ENCODE measurements at regions not wholly inside any gene's neighbourhood (a gene's known extent, or its start where the extent isn't known, plus 50 kb on each side); places are given as distances from the start of the nearest gene placed in this dataset.

- Histone ChIP-seq H3K79me1 (ENCODE audit: low read depth, low read length) (no peaks in the 10 kb centered on the region), H3K4me1 (ENCODE audit: control insufficient read depth in 2 of 2, insufficient read depth in 1 of 2, low read depth in 1 of 2, low read length in 2 of 2) (peaks cover 0 to 2% of the 10 kb centered on the region in 2 donors), H3K9me3 (replicated peaks in 1 of 2; ENCODE audit: control insufficient read depth in 2 of 2, insufficient read depth in 1 of 2, low read depth in 1 of 2, low read length in 2 of 2) (peaks cover 0 to 7% of the 10 kb centered on the region in 2 donors), H3K9ac (ENCODE audit: low read depth, low read length, poor library complexity) (no peak overlapping the region), H2BK12ac (ENCODE audit: low read length) (no peak overlapping the region), H2BK120ac (ENCODE audit: low read depth, low read length) (no peak overlapping the region), H3K36me3 (replicated peaks in 1 of 2; ENCODE audit: control insufficient read depth in 2 of 2, insufficient read depth in 2 of 2, low read length in 2 of 2) (no peaks in the 10 kb centered on the region), H4K8ac (ENCODE audit: low read depth, low read length) (no peak overlapping the region), H2BK5ac (ENCODE audit: low read length) (no peak overlapping the region), H2BK15ac (ENCODE audit: low read length) (no peak overlapping the region), H2AK5ac (ENCODE audit: low read depth, low read length) (no peak overlapping the region), H3K4ac (ENCODE audit: low read length) (no peak overlapping the region), H3K27ac (replicated peaks; ENCODE audit: low read length) (no peak overlapping the region), H3K18ac (ENCODE audit: low read length) (no peak overlapping the region), H2AFZ (ENCODE audit: low read length) (no peak overlapping the region), H3K4me2 (ENCODE audit: insufficient read depth, low read length, poor library complexity, severe bottlenecking) (no peak overlapping the region), H3K14ac (ENCODE audit: low read length) (no peak overlapping the region), H3K23ac (ENCODE audit: low read depth, low read length, poor library complexity) (no peak overlapping the region), H4K91ac (ENCODE audit: low read depth, low read length, poor library complexity) (no peak overlapping the region), H3K27me3 (ENCODE audit: control insufficient read depth in 3 of 3, insufficient read depth in 3 of 3, low read depth in 1 of 3, low read length in 3 of 3) (no peaks in the 10 kb centered on the region), H3K4me3 (ENCODE audit: low read length in 2 of 2) (no peak overlapping the region)
- no CpG with 5 or more reads among the region's 6 CpGs for WGBS, 2 donors (ENCODE audit: extremely low coverage in 2 of 2, insufficient read length in 2 of 2, insufficient replicate concordance in 1 of 2)
- no peak for DNase-seq (ENCODE audit: low spot score)
These were observed 72.8 kb upstream of the ZDHHC17 start for GRCh38 chr12:76690921-76691700.

DNA sequence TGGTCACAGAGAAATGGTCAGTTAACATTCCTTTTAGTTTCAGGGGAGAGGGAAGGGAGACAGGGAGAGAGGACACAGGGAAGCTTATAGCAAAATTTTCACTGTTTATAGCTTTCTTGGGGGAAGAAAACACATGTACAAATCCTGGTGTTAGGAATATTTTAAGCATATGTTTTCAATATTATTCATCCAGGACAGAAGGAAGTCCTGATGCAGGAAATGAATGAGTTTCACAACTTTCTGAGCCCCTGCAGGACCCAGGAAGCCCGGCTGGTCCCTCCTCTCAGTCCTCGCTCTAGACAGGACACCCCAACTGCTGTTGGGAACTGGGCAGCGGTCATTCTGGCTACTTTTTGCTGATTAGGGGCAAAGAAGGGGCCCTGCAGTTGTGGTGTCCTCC is 71.1 kb upstream of the ZDHHC17 start:
- Histone ChIP-seq H3K4me2 (ENCODE audit: insufficient read depth, low read length, poor library complexity, severe bottlenecking) (no peak overlapping the region), H3K4me1 (ENCODE audit: control insufficient read depth in 2 of 2, insufficient read depth in 1 of 2, low read depth in 1 of 2, low read length in 2 of 2) (peaks cover under 1 to 4% of the 10 kb centered on the region in 2 donors), H3K79me1 (ENCODE audit: low read depth, low read length) (no peaks in the 10 kb centered on the region), H3K4me3 (ENCODE audit: low read length in 2 of 2) (no peak overlapping the region), H3K27ac (replicated peaks; ENCODE audit: low read length) (no peak overlapping the region), H4K8ac (ENCODE audit: low read depth, low read length) (no peak overlapping the region), H3K36me3 (replicated peaks in 1 of 2; ENCODE audit: control insufficient read depth in 2 of 2, insufficient read depth in 2 of 2, low read length in 2 of 2) (no peaks in the 10 kb centered on the region), H2AFZ (ENCODE audit: low read length) (peak overlapping the region; percentile 82), H2BK5ac (ENCODE audit: low read length) (no peak overlapping the region), H2AK5ac (ENCODE audit: low read depth, low read length) (no peak overlapping the region), H3K18ac (ENCODE audit: low read length) (no peak overlapping the region), H2BK15ac (ENCODE audit: low read length) (no peak overlapping the region), H3K4ac (ENCODE audit: low read length) (no peak overlapping the region), H4K91ac (ENCODE audit: low read depth, low read length, poor library complexity) (no peak overlapping the region), H3K23ac (ENCODE audit: low read depth, low read length, poor library complexity) (no peak overlapping the region), H3K14ac (ENCODE audit: low read length) (no peak overlapping the region), H2BK120ac (ENCODE audit: low read depth, low read length) (no peak overlapping the region), H3K9me3 (replicated peaks in 1 of 2; ENCODE audit: control insufficient read depth in 2 of 2, insufficient read depth in 1 of 2, low read depth in 1 of 2, low read length in 2 of 2) (peaks cover 0 to 7% of the 10 kb centered on the region in 2 donors), H2BK12ac (ENCODE audit: low read length) (no peak overlapping the region), H3K27me3 (ENCODE audit: control insufficient read depth in 3 of 3, insufficient read depth in 3 of 3, low read depth in 1 of 3, low read length in 3 of 3) (no peaks in the 10 kb centered on the region), H3K9ac (ENCODE audit: low read depth, low read length, poor library complexity) (no peak overlapping the region)
- no CpG with 5 or more reads among the region's 3 CpGs for WGBS, 2 donors (ENCODE audit: extremely low coverage in 2 of 2, insufficient read length in 2 of 2, insufficient replicate concordance in 1 of 2)
- no peak for DNase-seq (ENCODE audit: low spot score)

GRCh38 chr12:76694369-76694768 is 69.5 kb upstream of the ZDHHC17 start:
- H3K9ac ChIP-seq (ENCODE audit: low read depth, low read length, poor library complexity) = no peak overlapping the region
- no CpG with 5 or more reads among the region's 7 CpGs for WGBS, 2 donors (ENCODE audit: extremely low coverage in 2 of 2, insufficient read length in 2 of 2, insufficient replicate concordance in 1 of 2)
- no peak overlapping the region for H3K4me3 ChIP-seq (ENCODE audit: low read length in 2 of 2)
- no peak overlapping the region for H2BK5ac ChIP-seq (ENCODE audit: low read length)
- H3K23ac ChIP-seq (ENCODE audit: low read depth, low read length, poor library complexity) = no peak overlapping the region
- no peaks in the 10 kb centered on the region for H3K27me3 ChIP-seq (ENCODE audit: control insufficient read depth in 3 of 3, insufficient read depth in 3 of 3, low read depth in 1 of 3, low read length in 3 of 3)
- H2BK12ac ChIP-seq (ENCODE audit: low read length) = no peak overlapping the region
- H2AK5ac ChIP-seq (ENCODE audit: low read depth, low read length) = no peak overlapping the region
- H2BK15ac ChIP-seq (ENCODE audit: low read length) = no peak overlapping the region
- no peaks in the 10 kb centered on the region for H3K79me1 ChIP-seq (ENCODE audit: low read depth, low read length)
- peaks cover 0 to 7% of the 10 kb centered on the region in 2 donors for H3K9me3 ChIP-seq (replicated peaks in 1 of 2; ENCODE audit: control insufficient read depth in 2 of 2, insufficient read depth in 1 of 2, low read depth in 1 of 2, low read length in 2 of 2)
- H3K4me2 ChIP-seq (ENCODE audit: insufficient read depth, low read length, poor library complexity, severe bottlenecking) = no peak overlapping the region
- no peak overlapping the region for H3K14ac ChIP-seq (ENCODE audit: low read length)
- DNase-seq (ENCODE audit: low spot score) = no peak
- no peak overlapping the region for H4K8ac ChIP-seq (ENCODE audit: low read depth, low read length)
- H2BK120ac ChIP-seq (ENCODE audit: low read depth, low read length) = no peak overlapping the region
- no peak overlapping the region for H3K18ac ChIP-seq (ENCODE audit: low read length)
- no peak overlapping the region for H2AFZ ChIP-seq (ENCODE audit: low read length)
- no peaks in the 10 kb centered on the region for H3K36me3 ChIP-seq (replicated peaks in 1 of 2; ENCODE audit: control insufficient read depth in 2 of 2, insufficient read depth in 2 of 2, low read length in 2 of 2)
- no peak overlapping the region for H4K91ac ChIP-seq (ENCODE audit: low read depth, low read length, poor library complexity)
- no peak overlapping the region for H3K27ac ChIP-seq (replicated peaks; ENCODE audit: low read length)
- no peak overlapping the region for H3K4ac ChIP-seq (ENCODE audit: low read length)
- H3K4me1 ChIP-seq (ENCODE audit: control insufficient read depth in 2 of 2, insufficient read depth in 1 of 2, low read depth in 1 of 2, low read length in 2 of 2) = peaks cover 10 to 11% of the 10 kb centered on the region in 2 donors

DNA sequence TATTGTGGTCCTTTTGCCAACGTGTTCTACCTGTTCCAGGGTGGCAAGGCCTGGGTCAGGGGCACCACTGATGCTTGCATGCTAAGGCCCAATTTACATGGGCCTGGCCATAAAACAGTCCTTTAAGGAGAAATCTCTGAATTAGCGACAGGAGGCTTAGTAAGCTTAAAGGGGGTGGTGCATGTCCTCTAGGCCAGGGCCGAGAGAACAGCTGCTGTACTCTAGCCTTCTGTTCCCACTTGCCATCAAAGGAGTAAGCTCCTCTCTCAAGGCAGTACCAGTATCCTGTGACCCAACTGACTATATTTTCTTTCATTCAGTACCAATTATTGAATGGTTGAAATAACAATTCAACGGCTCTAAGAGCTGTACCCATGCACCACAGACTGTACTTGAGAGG is 67.7 kb upstream of the ZDHHC17 start:
- no peak overlapping the region for H4K91ac ChIP-seq (ENCODE audit: low read depth, low read length, poor library complexity)
- H2BK120ac ChIP-seq (ENCODE audit: low read depth, low read length) = no peak overlapping the region
- H3K27me3 ChIP-seq (ENCODE audit: control insufficient read depth in 3 of 3, insufficient read depth in 3 of 3, low read depth in 1 of 3, low read length in 3 of 3) = no peaks in the 10 kb centered on the region
- no peak overlapping the region for H4K8ac ChIP-seq (ENCODE audit: low read depth, low read length)
- peaks cover 0 to 7% of the 10 kb centered on the region in 2 donors for H3K9me3 ChIP-seq (replicated peaks in 1 of 2; ENCODE audit: control insufficient read depth in 2 of 2, insufficient read depth in 1 of 2, low read depth in 1 of 2, low read length in 2 of 2)
- H2BK15ac ChIP-seq (ENCODE audit: low read length) = no peak overlapping the region
- H3K36me3 ChIP-seq (replicated peaks in 1 of 2; ENCODE audit: control insufficient read depth in 2 of 2, insufficient read depth in 2 of 2, low read length in 2 of 2) = no peaks in the 10 kb centered on the region
- peaks cover 10 to 11% of the 10 kb centered on the region in 2 donors for H3K4me1 ChIP-seq (ENCODE audit: control insufficient read depth in 2 of 2, insufficient read depth in 1 of 2, low read depth in 1 of 2, low read length in 2 of 2)
- H2BK12ac ChIP-seq (ENCODE audit: low read length) = no peak overlapping the region
- no peak for DNase-seq (ENCODE audit: low spot score)
- no peak overlapping the region for H3K4me2 ChIP-seq (ENCODE audit: insufficient read depth, low read length, poor library complexity, severe bottlenecking)
- no peak overlapping the region for H2AFZ ChIP-seq (ENCODE audit: low read length)
- no peak overlapping the region for H3K4me3 ChIP-seq (ENCODE audit: low read length in 2 of 2)
- no peak overlapping the region for H3K18ac ChIP-seq (ENCODE audit: low read length)
- H2AK5ac ChIP-seq (ENCODE audit: low read depth, low read length) = no peak overlapping the region
- H3K9ac ChIP-seq (ENCODE audit: low read depth, low read length, poor library complexity) = no peak overlapping the region
- no peak overlapping the region for H3K27ac ChIP-seq (replicated peaks; ENCODE audit: low read length)
- no peak overlapping the region for H3K23ac ChIP-seq (ENCODE audit: low read depth, low read length, poor library complexity)
- no peaks in the 10 kb centered on the region for H3K79me1 ChIP-seq (ENCODE audit: low read depth, low read length)
- no peak overlapping the region for H2BK5ac ChIP-seq (ENCODE audit: low read length)
- no peak overlapping the region for H3K14ac ChIP-seq (ENCODE audit: low read length)
- no CpG with 5 or more reads among the region's 4 CpGs for WGBS, 2 donors (ENCODE audit: extremely low coverage in 2 of 2, insufficient read length in 2 of 2, insufficient replicate concordance in 1 of 2)
- no peak overlapping the region for H3K4ac ChIP-seq (ENCODE audit: low read length)
